Esophagus muscularis mucosa (tissue), 3 donors: ENCODE measurements at regions not wholly inside any gene's neighbourhood (a gene's known extent, or its start where the extent isn't known, plus 50 kb on each side); places are given as distances from the start of the nearest gene placed in this dataset.

Source experiments
- EP300 ChIP-seq: sonication (generic); formaldehyde crosslinking; IDR thresholded peaks from one replicate; pipeline ENCODE4 v1.6.1; 2017; ENCODE audit warnings: antibody characterized with exemption
- POLR2A ChIP-seq: fragments of 450-650 bp; IDR thresholded peaks from one replicate; pipeline ENCODE4 v1.6.1; 2017; ENCODE audit warnings: antibody characterized with exemption, moderate library complexity, mild to moderate bottlenecking, low read depth
- POLR2AphosphoS5 ChIP-seq, 2 donors: sonication (generic); formaldehyde crosslinking; IDR thresholded peaks; one replicate each; pipeline ENCODE4 v1.6.1; 2017; ENCODE audit warnings: antibody characterized with exemption in 2 of 2

GRCh38 chr2:104004821-104005220 is 849.1 kb upstream of the POU3F3 start:
- TF ChIP-seq POLR2A (no peak), EP300 (no peak), POLR2AphosphoS5 (IDR thresholded peaks at IDR 0.05) (no peak)
